ENCODE measurements at regions not wholly inside any gene's neighbourhood (a gene's known extent, or its start where the extent isn't known, plus 50 kb on each side); places are given as distances from the start of the nearest gene placed in this dataset.

- H3K4me3 ChIP-seq (ENCODE audit: low read depth, low read length) = no peak overlapping the region
- DNase-seq (ENCODE audit: low read depth) = no peak
These were observed 63.9 kb upstream of the RPH3AL start for GRCh38 chr17:416293-417206.

DNA sequence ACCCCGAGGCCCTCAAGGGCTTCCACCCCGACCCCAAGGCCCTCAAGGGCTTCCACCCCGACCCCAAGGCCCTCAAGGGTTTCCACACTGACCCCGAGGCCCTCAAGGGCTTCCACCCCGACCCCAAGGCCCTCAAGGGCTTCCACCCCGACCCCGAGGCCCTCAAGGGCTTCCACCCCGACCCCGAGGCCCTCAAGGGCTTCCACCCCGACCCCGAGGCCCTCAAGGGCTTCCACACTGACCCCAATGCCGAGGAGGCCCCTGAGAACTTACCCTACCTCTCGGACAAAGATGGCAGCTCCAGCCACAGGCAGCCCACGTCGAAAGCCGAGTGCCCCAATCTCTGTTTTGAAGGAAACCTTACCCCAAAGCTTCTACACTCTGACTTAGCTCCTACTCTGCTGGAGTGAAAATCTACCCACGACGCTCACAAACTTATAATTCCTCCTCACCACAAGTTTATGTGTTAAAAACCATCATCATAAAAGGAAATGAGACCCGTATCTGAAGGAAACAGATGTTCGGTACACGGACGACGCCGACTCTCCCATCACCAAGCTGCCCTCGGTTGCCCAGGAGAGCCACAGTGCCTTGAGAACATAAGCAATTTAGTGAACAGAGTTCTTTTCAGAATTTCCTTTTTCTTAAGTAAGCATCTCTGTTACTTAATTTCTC, 61.2 kb upstream of the RPH3AL start:
- H3K4me3 ChIP-seq (ENCODE audit: low read depth, low read length) = no peak overlapping the region
- DNase-seq (ENCODE audit: low read depth) = no peak

- no peak for DNase-seq (ENCODE audit: low read depth)
- no peak overlapping the region for H3K4me3 ChIP-seq (ENCODE audit: low read depth, low read length)
These were observed 60.4 kb upstream of the RPH3AL start for GRCh38 chr17:413016-413350.

DNA sequence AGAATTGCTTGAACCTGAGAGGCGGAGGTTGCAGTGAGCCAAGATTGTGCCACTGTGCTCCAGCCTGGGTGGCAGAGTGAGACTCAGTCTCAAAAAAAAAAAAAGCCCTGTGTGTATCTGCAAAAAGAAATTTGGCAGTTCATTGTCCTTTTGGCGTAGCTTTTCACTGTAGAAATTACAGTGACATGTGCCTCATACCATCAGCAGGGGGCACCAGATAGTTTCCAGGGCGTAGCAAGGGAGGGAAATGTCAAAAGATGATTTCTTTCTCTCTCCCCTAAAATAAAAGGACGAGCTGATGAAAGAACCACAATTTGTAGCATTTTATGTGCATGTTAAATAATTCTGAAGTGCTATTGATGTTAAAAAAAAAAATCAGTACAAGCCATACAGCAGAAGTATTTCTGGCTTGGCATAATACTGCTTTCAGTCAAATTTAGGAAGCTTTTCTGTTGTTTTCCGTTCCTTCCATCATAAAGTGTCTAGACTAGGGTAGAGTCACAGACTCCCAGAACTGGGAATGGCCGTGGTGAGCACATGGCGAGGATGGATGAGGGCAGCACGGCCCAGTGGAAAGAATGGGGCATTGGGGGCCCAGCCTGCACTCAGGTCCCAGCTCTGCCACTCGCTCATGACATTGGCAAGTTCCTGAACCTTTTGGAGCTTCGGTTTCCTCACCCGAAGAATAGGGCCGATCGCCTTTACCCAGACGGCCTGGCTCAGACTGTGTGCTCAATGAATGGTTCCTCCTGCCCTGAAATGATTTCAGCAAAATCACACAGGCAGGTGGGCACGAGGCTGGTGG, 59.8 kb upstream of the RPH3AL start:
- H3K4me3 ChIP-seq (ENCODE audit: low read depth, low read length) = no peak overlapping the region
- peak; percentile 7 for DNase-seq (ENCODE audit: low read depth)

- DNase-seq (ENCODE audit: low read depth) = no peak
- H3K4me3 ChIP-seq (ENCODE audit: low read depth, low read length) = no peak overlapping the region
These were observed 59.0 kb upstream of the RPH3AL start for GRCh38 chr17:411421-412120.

- peak overlapping the region; percentile 92 for H3K4me3 ChIP-seq (ENCODE audit: low read depth, low read length)
- DNase-seq (ENCODE audit: low read depth) = no peak
These were observed 58.2 kb upstream of the RPH3AL start for GRCh38 chr17:410543-411401.

DNA sequence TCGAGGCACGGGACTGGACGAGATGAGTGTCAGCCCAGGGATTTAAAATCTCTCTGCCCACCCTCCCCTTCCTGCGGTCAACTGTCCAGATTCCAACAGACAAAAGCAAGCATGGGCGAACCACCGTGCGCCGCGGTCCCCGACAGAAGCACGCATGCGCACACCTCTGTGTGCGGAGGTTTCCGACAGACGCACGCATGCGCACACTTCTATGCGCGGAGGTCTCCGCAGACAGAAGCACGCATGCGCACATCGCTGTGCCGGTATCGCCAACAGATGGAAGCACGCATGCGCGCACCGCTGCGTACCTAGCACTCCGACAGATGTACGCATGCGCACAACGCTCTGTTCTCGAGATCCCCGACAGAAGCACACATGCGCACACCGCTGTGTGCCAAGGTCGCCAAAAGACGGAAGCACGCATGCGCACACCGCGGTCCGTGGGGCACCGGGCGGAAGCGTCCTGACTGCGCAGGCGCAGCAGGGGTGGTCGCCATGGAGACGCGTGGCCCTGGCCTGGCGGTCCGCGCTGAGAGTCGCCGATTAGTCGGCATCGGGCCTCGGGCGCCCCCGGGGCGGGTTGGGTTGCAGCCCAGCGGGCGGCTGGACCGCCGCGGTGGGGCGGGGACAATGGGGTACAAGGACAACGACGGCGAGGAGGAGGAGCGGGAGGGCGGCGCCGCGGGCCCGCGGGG, 57.4 kb upstream of the RPH3AL start:
- peak; percentile 87 for DNase-seq (ENCODE audit: low read depth)
- peak overlapping the region; percentile 92 for H3K4me3 ChIP-seq (ENCODE audit: low read depth, low read length)

- H3K4me3 ChIP-seq (ENCODE audit: low read depth, low read length) = peak overlapping the region; percentile 33
- no peak for DNase-seq (ENCODE audit: low read depth)
These were observed 56.8 kb upstream of the RPH3AL start for GRCh38 chr17:409308-409847.

- H3K4me3 ChIP-seq (ENCODE audit: low read depth, low read length) = no peak overlapping the region
- no peak for DNase-seq (ENCODE audit: low read depth)
These were observed 52.1 kb upstream of the RPH3AL start for GRCh38 chr17:404703-405102.
